ENCODE measurements at regions not wholly inside any gene's neighbourhood (a gene's known extent, or its start where the extent isn't known, plus 50 kb on each side); places are given as distances from the start of the nearest gene placed in this dataset.

- Mint-ChIP-seq H3K4me3 (no peak overlapping the region), H3K27ac (no peak overlapping the region), H3K4me1 (peaks cover 22% of the 10 kb centered on the region), H3K27me3 (ENCODE audit: insufficient read depth) (no peaks in the 10 kb centered on the region), H3K36me3 (ENCODE audit: low read depth) (no peaks in the 10 kb centered on the region), H3K9me3 (no peaks in the 10 kb centered on the region)
- Histone ChIP-seq H3K27ac (ENCODE audit: low read depth, low read length) (no peak overlapping the region), H3K27me3 (ENCODE audit: control insufficient read depth, insufficient read depth, low read length, poor library complexity, severe bottlenecking) (no peaks in the 10 kb centered on the region), H3K4me3 (ENCODE audit: low read length) (no peak overlapping the region), H3K9ac (ENCODE audit: extremely low read depth, low read length, poor library complexity, severe bottlenecking) (no peak overlapping the region), H3K36me3 (ENCODE audit: control insufficient read depth, insufficient read depth, low read length) (no peaks in the 10 kb centered on the region), H3K9me3 (ENCODE audit: control insufficient read depth, low read length) (no peaks in the 10 kb centered on the region), H3K4me1 (ENCODE audit: control insufficient read depth, insufficient read depth, low read length) (peaks cover 10% of the 10 kb centered on the region)
- 81 to 93% methylated on average over 2 to 5 of the region's 5 CpGs for WGBS, 2 experiments (ENCODE audit: insufficient coverage in 1 of 2, insufficient read length in 1 of 2)
- DNase-seq = no peak
- no peak for TF ChIP-seq CTCF (conservative IDR thresholded peaks at IDR 0.05)
These were observed 504.1 kb upstream of the PKN2 start for GRCh38 chr1:88179943-88180342.

- H3K36me3 ChIP-seq (ENCODE audit: control insufficient read depth, insufficient read depth, low read length) = no peaks in the 10 kb centered on the region
- TF ChIP-seq CTCF (conservative IDR thresholded peaks at IDR 0.05) = peak; percentile 99
- WGBS, 2 experiments (ENCODE audit: insufficient coverage in 1 of 2, insufficient read length in 1 of 2) = 45 to 58% methylated on average over 5 to 8 of the region's 8 CpGs
- H3K4me1 ChIP-seq (ENCODE audit: control insufficient read depth, insufficient read depth, low read length) = peaks cover 10% of the 10 kb centered on the region
- Mint-ChIP-seq H3K9me3 (no peaks in the 10 kb centered on the region), H3K36me3 (ENCODE audit: low read depth) (no peaks in the 10 kb centered on the region), H3K4me3 (no peak overlapping the region), H3K27ac (no peak overlapping the region), H3K27me3 (ENCODE audit: insufficient read depth) (no peaks in the 10 kb centered on the region), H3K4me1 (peaks cover 22% of the 10 kb centered on the region)
- no peaks in the 10 kb centered on the region for H3K9me3 ChIP-seq (ENCODE audit: control insufficient read depth, low read length)
- peak; percentile 91 for DNase-seq
- H3K9ac ChIP-seq (ENCODE audit: extremely low read depth, low read length, poor library complexity, severe bottlenecking) = no peak overlapping the region
- H3K27me3 ChIP-seq (ENCODE audit: control insufficient read depth, insufficient read depth, low read length, poor library complexity, severe bottlenecking) = no peaks in the 10 kb centered on the region
- H3K4me3 ChIP-seq (ENCODE audit: low read length) = no peak overlapping the region
- H3K27ac ChIP-seq (ENCODE audit: low read depth, low read length) = no peak overlapping the region
These were observed 503.5 kb upstream of the PKN2 start for GRCh38 chr1:88180449-88181108.

- TF ChIP-seq CTCF (conservative IDR thresholded peaks at IDR 0.05) = no peak
- H3K27ac Mint-ChIP-seq = no peak overlapping the region
These were observed 497.2 kb upstream of the PKN2 start for GRCh38 chr1:88186911-88187310.

More at GRCh38 chr1:88186911-88187310, 497.2 kb upstream of the PKN2 start:
- Histone ChIP-seq H3K36me3 (ENCODE audit: control insufficient read depth, insufficient read depth, low read length) (no peaks in the 10 kb centered on the region), H3K9ac (ENCODE audit: extremely low read depth, low read length, poor library complexity, severe bottlenecking) (no peak overlapping the region), H3K27me3 (ENCODE audit: control insufficient read depth, insufficient read depth, low read length, poor library complexity, severe bottlenecking) (no peaks in the 10 kb centered on the region), H3K27ac (ENCODE audit: low read depth, low read length) (no peak overlapping the region), H3K9me3 (ENCODE audit: control insufficient read depth, low read length) (no peaks in the 10 kb centered on the region), H3K4me3 (ENCODE audit: low read length) (no peak overlapping the region), H3K4me1 (ENCODE audit: control insufficient read depth, insufficient read depth, low read length) (peaks cover 5% of the 10 kb centered on the region)
- H3K9me3 Mint-ChIP-seq = no peaks in the 10 kb centered on the region
- H3K4me1 Mint-ChIP-seq = peaks cover 9% of the 10 kb centered on the region
- H3K27me3 Mint-ChIP-seq (ENCODE audit: insufficient read depth) = no peaks in the 10 kb centered on the region
- H3K36me3 Mint-ChIP-seq (ENCODE audit: low read depth) = no peaks in the 10 kb centered on the region
- no peak overlapping the region for H3K4me3 Mint-ChIP-seq
- DNase-seq = no peak
